HG02970 (cell line): ENCODE measurements at regions not wholly inside any gene's neighbourhood (a gene's known extent, or its start where the extent isn't known, plus 50 kb on each side); places are given as distances from the start of the nearest gene placed in this dataset.

ENCODE experiments used
- ATAC-seq: cut with Tn5 transposase; IDR thresholded peaks from one replicate; pipeline ENCODE4 v1.9.1; 2021; ENCODE audit warnings: mild to moderate bottlenecking, moderate library complexity, moderate number of reproducible peaks; ENCODE audit not compliant: unreplicated experiment, low FRiP score

- no peak for ATAC-seq
Measured at GRCh38 chr12:92539976-92540781, 162.6 kb upstream of the PLEKHG7 start.

- ATAC-seq: no peak
Measured at GRCh38 chr12:92539110-92539749, 163.6 kb upstream of the PLEKHG7 start.

- no peak for ATAC-seq
Measured at GRCh38 chr12:92537290-92537960, 165.4 kb upstream of the PLEKHG7 start.

GRCh38 chr12:92535961-92536360 lies 166.8 kb upstream of the PLEKHG7 start:
- no peak for ATAC-seq

DNA sequence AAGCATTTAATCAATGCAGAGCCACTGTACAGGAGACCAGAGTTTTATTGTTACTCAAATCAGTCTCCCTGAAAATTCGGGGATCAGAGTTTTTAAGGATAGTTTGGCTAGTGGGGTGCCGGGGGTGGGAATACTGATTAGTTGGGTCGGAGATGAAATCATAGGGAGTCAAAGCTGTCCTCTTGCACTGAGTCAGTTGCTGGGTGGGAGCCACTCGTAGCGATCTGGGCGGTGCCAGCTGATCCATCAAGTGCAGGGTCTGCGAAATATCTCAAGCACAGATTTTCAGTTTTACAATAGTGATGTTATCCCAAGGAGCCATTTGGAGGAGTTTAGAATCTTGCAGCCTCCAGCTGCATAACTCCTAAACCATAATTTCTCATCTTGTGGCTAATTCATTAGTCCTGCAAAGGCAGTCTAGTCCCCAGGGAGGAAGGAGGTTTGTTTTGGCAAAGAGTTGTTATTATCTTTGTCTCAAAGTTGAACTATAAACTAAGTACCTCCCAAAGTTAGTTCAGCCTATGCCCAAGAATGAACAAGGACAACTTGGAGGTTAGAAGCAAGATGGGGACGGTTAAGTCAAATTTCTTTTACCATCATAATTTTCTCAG lies 169.4 kb upstream of the PLEKHG7 start:
- no peak for ATAC-seq

- ATAC-seq: no peak
Measured at GRCh38 chr12:92530706-92531105, 172.1 kb upstream of the PLEKHG7 start.

DNA sequence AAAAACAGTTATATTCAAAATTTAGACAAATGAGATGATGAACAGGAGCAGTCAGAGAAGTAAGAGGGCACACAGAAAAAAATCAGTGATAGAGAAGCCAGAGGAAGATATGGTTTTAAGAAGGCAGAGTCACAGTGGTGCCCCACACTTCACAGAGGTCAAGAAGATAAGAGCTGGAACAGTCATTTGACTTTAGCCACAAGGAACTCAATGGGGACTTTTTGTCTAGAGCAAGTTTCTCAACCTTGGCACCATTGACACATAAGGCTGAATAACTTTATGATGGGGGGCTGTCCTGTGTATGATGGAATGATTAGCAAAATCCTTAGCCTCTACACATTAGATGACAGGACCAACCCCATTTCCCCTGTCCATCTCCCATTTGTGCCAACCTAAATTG lies 172.8 kb upstream of the PLEKHG7 start:
- ATAC-seq: no peak

DNA sequence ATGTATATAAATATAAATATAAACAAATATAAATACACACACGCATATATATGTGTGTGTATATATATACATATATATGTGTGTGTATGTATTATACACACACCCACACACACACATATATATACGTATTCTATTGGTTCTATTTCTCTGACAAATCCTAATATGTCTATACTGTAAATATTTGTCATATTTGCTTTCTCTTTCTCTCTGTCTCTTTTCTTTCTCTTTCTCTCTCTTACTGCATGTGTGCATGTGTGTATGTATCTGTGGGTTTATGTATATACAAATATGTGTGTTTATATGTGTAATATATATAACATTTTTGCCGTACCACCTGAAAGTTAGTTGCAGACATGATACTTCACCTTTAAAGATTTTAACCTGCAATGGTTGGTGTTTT lies 174.2 kb upstream of the PLEKHG7 start:
- no peak for ATAC-seq

- no peak for ATAC-seq
Measured at GRCh38 chr12:92528097-92528496, 174.7 kb upstream of the PLEKHG7 start.

- ATAC-seq: no peak
Measured at GRCh38 chr12:92524489-92524888, 178.3 kb upstream of the PLEKHG7 start.

DNA sequence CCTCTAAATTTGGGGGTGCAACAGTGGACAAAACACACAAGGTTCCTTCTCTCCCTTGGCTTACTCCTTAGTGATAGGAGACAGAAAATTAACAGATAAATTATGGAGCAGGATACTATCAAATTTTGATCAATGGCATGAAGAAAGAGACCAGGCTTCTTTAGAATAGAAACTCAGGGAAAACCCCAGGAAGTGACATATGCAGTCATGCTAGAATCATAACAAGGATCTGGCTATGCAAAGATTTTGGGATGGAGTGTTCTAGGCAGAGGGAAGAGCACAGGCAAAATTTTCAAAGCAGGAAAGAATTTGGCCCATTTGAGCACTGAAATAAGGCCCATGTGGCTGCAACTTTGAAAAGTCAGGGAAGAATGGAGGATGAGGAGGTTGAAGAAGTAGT lies 182.3 kb upstream of the PLEKHG7 start:
- ATAC-seq: no peak

DNA sequence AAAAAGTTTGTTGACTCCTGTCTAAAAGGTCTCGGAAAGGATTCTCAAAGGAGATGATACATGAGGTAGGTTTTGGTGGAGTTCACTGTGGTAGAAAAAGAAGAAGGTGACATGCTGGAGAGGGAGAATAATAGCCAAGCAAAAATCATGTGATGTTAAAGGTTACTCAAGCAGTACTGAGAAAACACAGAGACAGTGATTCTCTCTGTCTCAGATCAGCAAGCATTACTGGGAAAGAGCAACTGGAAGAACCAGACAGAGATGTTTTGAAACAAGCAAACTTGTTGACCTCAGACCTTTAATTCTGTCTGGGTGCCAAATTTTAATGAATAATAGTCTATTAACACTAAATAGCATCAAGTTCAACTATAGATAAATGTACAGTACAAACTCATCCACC lies 183.5 kb upstream of the PLEKHG7 start:
- no peak for ATAC-seq

DNA sequence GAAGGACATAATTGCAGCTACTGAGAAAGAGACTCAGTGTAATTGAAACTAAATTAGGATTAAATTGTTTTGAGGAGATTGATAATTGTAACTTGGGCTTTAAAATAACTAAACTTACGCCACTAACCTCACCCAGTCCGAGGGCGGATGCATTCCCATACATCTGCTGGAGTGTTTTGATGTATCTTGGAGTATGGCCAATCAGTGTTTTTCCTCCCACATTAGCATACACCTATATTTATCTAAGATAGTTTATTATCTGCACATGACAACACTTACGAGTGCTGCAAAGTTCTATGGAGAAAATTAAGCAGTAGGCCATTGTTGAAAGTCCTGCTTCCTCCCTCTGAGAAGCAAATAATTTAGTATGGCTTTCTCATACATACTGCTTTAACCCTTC lies 184.7 kb upstream of the PLEKHG7 start:
- no peak for ATAC-seq

- ATAC-seq: no peak
Measured at GRCh38 chr12:92516277-92516600, 186.6 kb upstream of the PLEKHG7 start.

DNA sequence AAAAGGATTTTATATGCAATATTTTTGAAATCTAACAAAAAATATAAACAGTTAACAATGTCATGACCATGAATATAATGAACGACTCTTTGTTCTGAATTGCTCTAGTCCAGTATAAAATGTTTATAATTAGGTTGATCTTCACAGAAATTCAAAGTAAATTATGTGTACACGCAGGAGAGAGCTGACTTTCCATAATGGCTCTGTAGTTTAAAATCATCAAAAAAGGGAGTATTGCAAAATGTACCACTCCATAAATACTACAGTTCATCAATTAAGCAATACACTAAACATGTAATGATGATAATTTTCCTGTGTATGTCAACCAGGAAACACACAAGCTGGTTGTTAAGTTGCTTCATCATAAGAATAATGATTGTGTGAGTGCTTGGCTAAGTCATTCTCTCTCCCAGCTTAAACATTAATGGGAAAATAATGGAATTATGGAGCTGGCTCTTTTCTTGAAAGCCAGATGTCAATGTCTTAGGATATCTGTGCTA lies 189.5 kb upstream of the PLEKHG7 start:
- no peak for ATAC-seq

DNA sequence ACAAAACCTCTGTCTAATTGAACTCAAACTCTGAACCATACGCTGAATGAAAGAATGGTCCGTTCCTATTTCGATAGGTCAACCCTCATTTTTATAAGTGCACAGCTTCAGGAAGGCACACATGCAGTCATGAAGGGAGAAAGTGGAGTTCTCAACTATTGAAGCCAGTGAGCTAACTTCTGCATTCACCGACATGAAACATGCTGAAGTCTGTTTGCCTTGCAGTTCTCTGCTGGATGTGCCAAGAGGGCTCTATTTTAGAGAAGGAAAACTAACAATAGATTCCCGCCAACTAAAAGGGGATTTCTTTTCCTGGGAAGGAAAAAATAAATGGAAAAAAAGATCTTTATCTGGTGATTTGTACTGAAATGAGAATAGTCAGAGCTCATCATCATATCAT lies 191.0 kb upstream of the PLEKHG7 start:
- ATAC-seq: no peak

DNA sequence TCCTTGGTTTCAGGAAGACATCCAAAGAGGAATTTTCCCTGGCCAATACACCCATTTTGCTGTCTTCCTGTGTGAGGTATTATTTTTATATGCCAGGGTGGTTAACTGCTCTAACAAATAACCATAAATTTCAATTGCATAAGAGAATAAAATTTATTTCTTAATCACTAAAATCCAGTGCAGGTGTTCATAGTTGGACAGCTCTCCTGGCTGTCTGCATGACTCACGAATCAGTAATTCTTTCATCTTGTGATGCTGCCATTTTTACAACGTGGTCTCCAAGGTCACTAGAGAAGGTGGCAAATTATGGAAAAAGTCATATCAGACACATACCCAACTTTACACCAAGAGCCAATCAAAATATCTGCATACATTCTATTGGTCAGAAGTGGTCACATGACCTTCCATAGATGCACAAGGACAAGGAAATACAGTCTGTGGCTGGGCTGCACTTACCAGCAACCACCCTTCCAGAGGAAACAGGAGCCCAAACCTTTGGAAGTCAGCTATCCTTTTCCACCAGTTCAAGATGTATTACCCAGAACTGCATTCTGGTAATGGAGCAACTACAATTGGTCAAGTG lies 193.5 kb upstream of the PLEKHG7 start:
- no peak for ATAC-seq

- no peak for ATAC-seq
Measured at GRCh38 chr12:92506891-92507290, 195.9 kb upstream of the PLEKHG7 start.

- no peak for ATAC-seq
Measured at GRCh38 chr12:92506460-92506859, 196.3 kb upstream of the PLEKHG7 start.

DNA sequence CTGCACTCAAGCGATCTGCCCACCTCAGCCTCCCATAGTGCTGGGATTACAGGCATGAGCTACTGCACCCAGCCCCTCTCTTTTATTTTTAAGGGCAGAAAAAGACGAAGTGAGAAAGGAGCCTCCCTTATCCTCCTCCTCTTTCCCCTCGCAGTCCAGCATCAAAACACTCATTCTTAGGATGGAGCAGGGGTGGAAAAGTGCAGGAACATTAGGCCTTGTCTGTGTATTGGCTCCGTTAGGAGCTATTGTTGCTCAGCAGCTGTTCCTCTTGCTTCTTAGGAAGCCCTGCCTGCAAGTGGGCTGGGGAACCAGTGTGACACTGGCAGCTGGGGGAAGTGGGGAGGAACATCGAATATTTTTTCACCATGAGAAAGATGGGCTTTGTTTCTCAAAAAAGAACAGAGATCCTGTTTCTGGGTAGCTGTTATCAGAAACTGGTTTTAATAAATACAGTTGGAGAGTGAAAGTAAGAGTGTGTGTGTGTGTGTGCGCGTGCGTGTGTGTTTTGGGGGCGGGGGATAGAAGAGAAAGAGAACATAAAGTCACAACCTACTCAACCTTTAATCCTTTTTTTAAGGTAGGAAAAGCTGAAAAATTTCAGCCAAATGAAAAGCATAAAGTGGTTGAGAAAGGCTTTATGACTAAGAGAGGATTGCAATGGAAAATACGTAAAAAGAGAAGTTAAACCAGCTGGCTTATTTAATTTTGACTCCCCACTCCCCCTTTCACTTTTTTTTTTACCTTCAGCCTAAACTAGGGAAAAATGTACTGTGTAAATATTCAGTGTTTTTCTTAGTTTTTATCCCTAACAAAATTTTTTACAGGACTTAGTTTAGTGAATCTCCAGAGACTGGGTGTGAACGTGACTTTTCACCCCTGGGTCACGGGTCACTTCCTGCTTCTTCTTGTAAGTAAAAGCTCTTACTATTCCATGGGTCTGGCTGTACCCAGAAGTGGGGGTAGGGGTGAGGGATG lies 197.2 kb upstream of the PLEKHG7 start:
- no peak for ATAC-seq
